ENCODE measurements at regions not wholly inside any gene's neighbourhood (a gene's known extent, or its start where the extent isn't known, plus 50 kb on each side); places are given as distances from the start of the nearest gene placed in this dataset.

DNA sequence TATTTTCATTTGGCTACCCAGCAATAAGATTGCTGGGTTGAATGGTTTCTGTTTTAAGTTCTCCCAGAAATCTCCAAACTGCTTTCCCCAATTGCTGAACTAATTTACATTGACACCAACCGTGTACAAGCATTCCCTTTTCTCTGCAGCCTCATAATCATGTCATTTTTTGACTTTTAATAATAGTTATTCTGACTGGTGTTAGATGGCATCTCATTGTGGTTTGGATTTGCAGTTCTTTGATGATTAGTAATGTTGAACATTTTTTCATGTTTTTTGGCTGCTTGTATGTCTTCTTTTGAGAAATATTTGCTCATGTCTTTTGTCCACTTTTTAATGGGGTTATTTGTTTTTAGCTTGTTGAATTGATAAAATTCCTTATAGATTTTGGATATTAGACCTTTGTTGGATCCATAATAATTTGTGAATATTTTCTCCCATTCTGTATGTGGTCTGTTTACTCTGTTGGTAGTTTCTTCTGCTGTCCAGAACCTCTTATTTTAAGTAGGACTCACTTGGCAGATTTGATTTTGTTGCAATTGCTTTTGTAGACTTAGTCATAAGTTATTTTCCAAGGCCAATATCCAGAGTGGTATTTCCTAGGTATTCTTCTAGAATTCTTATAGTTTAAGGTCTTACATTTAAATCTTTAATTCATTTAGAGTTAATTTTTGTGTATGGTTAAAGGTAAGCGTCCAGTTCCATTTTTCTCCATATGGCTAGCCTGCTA is 793.7 kb downstream of the BRINP1 start:
- no peaks in the 10 kb centered on the region for H3K36me3 Mint-ChIP-seq (ENCODE audit: insufficient read depth)
- H3K9me3 Mint-ChIP-seq (ENCODE audit: low read depth) = peaks cover 4% of the 10 kb centered on the region
- H3K4me1 Mint-ChIP-seq (ENCODE audit: low read depth) = no peaks in the 10 kb centered on the region
- H3K27me3 Mint-ChIP-seq = no peaks in the 10 kb centered on the region
- H3K27ac Mint-ChIP-seq = no peak overlapping the region
- H3K4me3 Mint-ChIP-seq (ENCODE audit: low read depth) = no peak overlapping the region
- DNase-seq (ENCODE audit: low spot score, unreplicated experiment) = no peak
- TF ChIP-seq, protein P1, sequence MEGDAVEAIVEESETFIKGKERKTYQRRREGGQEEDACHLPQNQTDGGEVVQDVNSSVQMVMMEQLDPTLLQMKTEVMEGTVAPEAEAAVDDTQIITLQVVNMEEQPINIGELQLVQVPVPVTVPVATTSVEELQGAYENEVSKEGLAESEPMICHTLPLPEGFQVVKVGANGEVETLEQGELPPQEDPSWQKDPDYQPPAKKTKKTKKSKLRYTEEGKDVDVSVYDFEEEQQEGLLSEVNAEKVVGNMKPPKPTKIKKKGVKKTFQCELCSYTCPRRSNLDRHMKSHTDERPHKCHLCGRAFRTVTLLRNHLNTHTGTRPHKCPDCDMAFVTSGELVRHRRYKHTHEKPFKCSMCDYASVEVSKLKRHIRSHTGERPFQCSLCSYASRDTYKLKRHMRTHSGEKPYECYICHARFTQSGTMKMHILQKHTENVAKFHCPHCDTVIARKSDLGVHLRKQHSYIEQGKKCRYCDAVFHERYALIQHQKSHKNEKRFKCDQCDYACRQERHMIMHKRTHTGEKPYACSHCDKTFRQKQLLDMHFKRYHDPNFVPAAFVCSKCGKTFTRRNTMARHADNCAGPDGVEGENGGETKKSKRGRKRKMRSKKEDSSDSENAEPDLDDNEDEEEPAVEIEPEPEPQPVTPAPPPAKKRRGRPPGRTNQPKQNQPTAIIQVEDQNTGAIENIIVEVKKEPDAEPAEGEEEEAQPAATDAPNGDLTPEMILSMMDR (IDR thresholded peaks at IDR 0.05; ENCODE audit: unreplicated experiment) = no peak

DNA sequence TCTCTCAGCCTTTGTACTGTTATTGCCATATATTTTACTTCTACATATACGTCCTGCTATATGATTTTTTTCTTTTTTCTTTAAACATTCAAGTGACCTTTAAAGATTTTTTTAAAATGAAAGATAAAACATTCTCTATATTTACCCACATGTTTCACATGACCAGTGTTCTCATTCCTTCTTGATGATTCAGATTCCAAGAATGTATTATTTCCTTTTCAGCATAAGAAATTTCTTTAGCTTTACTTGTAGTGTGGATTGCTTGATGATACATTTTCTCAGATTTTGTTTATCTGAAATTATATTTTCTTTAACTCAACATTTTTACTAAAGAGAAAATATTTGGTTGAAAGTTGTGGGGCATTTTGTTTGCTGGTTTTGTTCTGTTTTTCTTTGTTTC is 792.1 kb downstream of the BRINP1 start:
- no peak for DNase-seq (ENCODE audit: low spot score, unreplicated experiment)
- Mint-ChIP-seq H3K4me1 (ENCODE audit: low read depth) (no peaks in the 10 kb centered on the region), H3K4me3 (ENCODE audit: low read depth) (no peak overlapping the region), H3K27me3 (no peaks in the 10 kb centered on the region), H3K27ac (no peak overlapping the region), H3K36me3 (ENCODE audit: insufficient read depth) (no peaks in the 10 kb centered on the region), H3K9me3 (ENCODE audit: low read depth) (peaks cover 4% of the 10 kb centered on the region)
- TF ChIP-seq, protein P1 (IDR thresholded peaks at IDR 0.05; ENCODE audit: unreplicated experiment) = no peak

DNA sequence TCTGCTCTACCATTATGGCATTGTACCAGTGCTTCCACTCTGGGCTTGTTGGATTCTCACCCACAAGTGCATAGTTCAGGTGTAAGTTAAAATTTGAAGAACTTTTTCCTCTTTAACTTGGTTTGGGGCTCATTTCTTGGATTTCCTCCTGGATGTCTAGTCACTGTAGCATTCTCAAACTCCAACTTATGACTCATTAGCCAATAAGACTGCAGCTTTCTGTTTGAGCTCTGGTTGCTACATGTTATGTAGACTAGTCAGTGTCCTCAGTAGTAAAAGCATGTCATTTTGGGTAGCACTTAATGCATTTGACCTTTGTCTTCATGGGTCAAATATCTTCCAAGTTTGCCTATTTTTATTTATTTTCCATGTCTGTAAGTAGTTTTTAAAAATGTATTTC is 790.8 kb downstream of the BRINP1 start:
- Mint-ChIP-seq H3K36me3 (ENCODE audit: insufficient read depth) (no peaks in the 10 kb centered on the region), H3K4me1 (ENCODE audit: low read depth) (no peaks in the 10 kb centered on the region), H3K4me3 (ENCODE audit: low read depth) (no peak overlapping the region), H3K9me3 (ENCODE audit: low read depth) (peaks cover 4% of the 10 kb centered on the region), H3K27ac (no peak overlapping the region), H3K27me3 (no peaks in the 10 kb centered on the region)
- DNase-seq (ENCODE audit: low spot score, unreplicated experiment) = no peak
- TF ChIP-seq, protein P1 (IDR thresholded peaks at IDR 0.05; ENCODE audit: unreplicated experiment) = no peak

DNA sequence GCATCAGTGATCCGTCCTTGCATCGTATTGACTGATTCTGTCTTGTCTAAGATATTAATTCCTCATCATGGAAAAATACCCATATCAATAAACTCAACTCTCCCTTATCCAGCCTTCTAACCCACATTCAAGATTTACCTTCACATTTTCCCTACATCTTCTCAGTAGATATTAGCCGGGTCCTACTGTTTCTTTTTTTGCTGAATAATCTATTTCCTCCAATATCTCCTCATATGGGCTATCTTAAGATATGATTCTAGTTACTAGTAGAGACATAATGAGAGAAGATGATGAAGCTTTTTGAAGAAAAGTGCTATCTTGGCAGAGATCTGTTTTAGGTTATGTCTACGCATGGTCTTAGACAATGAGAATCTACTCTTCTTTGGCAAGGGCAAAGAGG is 785.8 kb downstream of the BRINP1 start:
- Mint-ChIP-seq H3K27me3 (no peaks in the 10 kb centered on the region), H3K9me3 (ENCODE audit: low read depth) (no peaks in the 10 kb centered on the region), H3K4me1 (ENCODE audit: low read depth) (no peaks in the 10 kb centered on the region), H3K36me3 (ENCODE audit: insufficient read depth) (no peaks in the 10 kb centered on the region), H3K27ac (no peak overlapping the region), H3K4me3 (ENCODE audit: low read depth) (no peak overlapping the region)
- no peak for DNase-seq (ENCODE audit: low spot score, unreplicated experiment)
- TF ChIP-seq, protein P1 (IDR thresholded peaks at IDR 0.05; ENCODE audit: unreplicated experiment) = no peak

DNA sequence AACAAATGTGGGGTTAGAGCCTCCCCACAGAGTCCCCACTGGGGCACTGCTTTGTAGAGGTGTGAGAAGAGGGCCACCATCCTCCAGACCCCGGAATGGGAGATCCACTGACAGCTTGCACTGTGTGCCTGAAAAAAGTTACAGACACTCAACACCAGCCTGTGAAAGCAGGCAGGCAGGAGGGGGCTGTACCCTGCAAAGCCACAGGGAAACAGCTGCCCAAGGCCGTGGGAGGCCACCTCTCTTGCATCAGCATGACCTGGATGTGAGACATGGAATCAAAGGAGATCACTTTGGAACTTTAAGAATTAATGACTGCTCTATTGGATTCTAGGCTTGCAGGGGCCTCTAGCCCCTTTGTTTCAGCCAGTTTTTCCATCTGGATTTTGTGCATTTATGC is 782.3 kb downstream of the BRINP1 start:
- DNase-seq (ENCODE audit: low spot score, unreplicated experiment) = no peak
- H3K4me1 Mint-ChIP-seq (ENCODE audit: low read depth) = no peaks in the 10 kb centered on the region
- no peaks in the 10 kb centered on the region for H3K27me3 Mint-ChIP-seq
- no peak overlapping the region for H3K4me3 Mint-ChIP-seq (ENCODE audit: low read depth)
- H3K9me3 Mint-ChIP-seq (ENCODE audit: low read depth) = no peaks in the 10 kb centered on the region
- no peak overlapping the region for H3K27ac Mint-ChIP-seq
- TF ChIP-seq, protein P1 (IDR thresholded peaks at IDR 0.05; ENCODE audit: unreplicated experiment) = no peak
- no peaks in the 10 kb centered on the region for H3K36me3 Mint-ChIP-seq (ENCODE audit: insufficient read depth)

Data from progenitor cell of endocrine pancreas (in vitro differentiated cells).